Left renal cortex interstitium (tissue), 4 donors: ENCODE measurements at regions not wholly inside any gene's neighbourhood (a gene's known extent, or its start where the extent isn't known, plus 50 kb on each side); places are given as distances from the start of the nearest gene placed in this dataset.

Source experiments
- DNase-seq, 4 donors: peaks; one replicate each; pipeline ENCODE4 v3.0.0-alpha.2; 2013; ENCODE audit warnings: low read depth in 4 of 4, low spot score in 2 of 4, missing footprints in 1 of 4

- no peak for DNase-seq
These were observed 318.0 kb upstream of the KLF12 start for GRCh38 chr13:74452176-74452575.

GRCh38 chr13:74450964-74451363 is 316.8 kb upstream of the KLF12 start:
- no peak for DNase-seq

DNA sequence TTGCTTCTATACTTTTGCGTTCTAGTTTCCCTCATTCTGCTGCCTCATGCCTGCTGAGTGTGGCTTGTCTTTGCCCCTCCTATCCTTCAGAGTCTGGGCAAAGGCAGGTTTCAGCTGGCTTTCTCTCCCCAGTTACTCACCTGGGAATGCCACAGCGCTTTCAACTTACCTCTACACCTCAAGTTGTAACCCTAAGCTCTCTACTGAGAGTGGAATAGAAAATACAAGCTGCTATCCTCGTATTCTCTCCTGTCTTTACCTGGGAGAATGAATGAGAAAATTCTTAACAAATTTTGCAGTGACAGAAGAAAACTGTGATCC is 316.3 kb upstream of the KLF12 start:
- DNase-seq, result no peak

DNA sequence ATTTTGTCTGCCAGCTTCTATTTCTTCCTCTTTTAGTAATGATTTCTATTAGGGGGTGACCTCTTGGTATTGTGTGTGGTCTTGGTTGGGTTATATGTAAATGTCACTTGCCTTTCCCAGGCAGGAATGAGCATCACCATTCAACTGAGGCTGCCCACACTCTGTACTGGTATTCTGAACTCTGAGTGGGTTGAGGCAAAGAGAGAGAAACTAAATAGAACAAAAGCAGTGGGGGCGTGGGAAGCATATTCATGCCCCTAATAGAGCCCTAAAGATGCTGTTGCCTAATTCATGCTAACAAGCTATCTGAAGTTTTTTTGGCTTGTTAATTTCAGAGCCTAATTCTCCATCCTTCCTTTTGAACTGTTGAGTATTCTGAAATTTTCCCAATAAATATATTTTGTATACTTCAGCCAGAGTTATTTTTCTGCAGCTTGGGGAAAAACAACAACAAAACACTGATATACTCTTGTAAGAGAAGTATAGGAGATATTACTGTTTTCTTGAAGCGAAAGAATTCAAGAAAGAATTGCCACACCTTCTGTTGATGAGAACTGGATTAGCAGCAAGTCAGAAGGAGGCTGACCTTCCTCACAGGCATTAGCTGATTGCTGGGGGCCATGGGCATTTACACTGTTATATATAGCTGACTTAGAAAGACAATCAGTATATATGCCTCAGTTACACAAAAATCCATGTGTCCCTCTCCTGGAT is 315.8 kb upstream of the KLF12 start:
- no peak for DNase-seq

DNA sequence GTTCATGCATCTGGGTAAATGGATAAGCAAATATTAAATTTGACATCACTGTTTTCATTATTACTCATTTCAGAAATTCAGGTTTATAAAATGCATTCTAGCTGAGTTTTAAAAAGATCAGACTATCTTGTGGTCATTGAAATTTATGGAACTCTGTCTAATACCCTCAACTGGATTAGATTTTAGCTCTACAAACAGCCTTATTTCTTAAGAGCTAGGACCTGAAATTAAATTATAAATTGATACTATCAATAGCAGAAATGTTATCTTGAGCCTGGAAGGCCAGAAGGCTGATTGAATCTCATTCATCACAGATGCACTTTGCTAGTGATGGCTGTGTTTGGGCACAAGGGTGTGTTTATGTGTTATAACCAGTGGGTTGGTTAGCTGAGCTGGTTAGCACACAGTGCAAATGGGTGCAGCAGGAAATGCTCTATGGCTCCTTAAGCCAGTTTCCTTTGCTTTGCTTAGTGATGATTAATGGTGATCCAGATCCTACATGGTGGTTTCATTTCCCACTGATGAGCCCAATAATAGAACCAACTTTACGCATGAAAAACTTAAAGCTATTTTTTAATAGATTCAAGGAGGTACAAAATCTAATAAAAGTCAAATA is 310.8 kb upstream of the KLF12 start:
- DNase-seq, result no peak

GRCh38 chr13:74444161-74444571 is 310.0 kb upstream of the KLF12 start:
- DNase-seq, result no peak

DNA sequence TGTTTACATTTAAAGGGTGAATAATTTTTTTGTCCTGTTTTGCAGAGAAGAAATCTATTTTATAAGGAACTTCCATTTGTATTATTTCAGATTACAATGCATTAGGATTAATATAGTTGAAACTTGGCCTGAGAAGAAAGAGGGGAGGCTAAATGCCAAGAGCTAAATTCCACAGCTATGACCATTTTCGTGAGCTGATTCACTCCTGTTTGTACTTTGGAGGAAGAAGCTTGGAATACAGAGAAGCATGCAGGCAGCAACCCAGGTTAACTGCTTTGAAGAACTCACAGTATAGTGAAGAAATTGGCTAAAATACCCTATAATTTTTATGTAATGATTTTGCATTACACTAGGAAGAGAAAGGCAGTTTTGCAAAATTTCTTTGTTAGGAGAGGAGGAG is 309.4 kb upstream of the KLF12 start:
- no peak for DNase-seq

GRCh38 chr13:74442751-74443150 is 308.5 kb upstream of the KLF12 start:
- DNase-seq, result no peak

DNA sequence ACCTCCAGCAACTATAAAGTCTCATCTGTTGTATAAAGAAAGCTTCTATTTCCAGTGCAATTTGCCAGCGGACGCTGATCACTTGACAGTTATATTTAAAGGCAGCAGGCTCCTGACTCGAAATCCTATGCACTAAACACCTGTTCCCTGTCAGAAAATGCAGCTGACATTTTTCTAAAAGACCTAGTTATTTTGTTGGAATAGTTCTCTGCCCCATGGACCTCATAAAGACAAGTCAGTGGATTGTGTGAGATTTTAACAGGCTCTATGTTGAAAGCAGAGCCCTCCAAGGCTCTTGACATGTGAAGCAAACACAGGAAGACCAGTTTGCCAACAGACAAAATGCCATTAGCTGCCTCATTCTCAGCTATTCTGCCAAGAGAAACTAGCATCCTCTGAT is 304.7 kb upstream of the KLF12 start:
- DNase-seq, result no peak

DNA sequence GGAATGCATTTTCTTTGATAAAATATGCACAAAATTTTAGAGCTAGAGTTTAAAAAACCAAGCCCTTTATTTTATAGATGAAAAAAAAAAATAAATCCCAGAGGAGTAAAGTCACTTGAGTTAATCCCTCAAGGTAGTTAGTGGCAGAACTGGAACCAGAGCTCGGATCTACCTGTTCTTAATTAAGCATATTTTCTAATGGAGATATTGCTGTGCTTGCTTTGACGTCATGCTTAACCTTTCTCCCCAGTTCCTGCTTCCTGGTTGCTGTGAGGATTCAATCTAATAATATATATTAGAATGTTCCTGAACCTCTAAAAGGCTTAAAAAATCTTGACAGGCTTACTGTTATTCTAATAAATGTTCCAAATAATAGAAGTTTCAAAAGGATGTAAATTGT is 300.6 kb upstream of the KLF12 start:
- no peak for DNase-seq

GRCh38 chr13:74424455-74424854 is 290.3 kb upstream of the KLF12 start:
- no peak for DNase-seq

DNA sequence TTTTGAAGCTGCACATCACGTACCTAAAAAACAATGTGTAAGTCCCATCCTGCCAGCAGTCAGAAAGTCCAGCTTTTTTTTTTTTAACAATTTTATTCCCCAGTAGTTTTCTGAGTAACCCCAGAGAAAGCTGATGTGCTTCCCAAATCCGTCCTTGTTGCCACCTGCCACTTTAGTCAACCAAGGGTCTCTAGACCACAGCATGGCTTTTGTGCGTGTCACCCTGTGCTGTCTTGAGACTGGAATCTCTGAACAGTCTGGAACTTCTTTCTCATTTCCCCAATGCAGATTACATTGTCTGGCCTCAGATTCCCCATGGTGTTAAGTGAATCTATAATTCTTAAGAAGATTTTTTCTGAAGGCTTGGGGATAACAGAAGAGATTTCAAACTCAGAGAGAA is 289.2 kb upstream of the KLF12 start:
- DNase-seq, result no peak

- DNase-seq, result no peak
These were observed 280.3 kb upstream of the KLF12 start for GRCh38 chr13:74414458-74414857.

DNA sequence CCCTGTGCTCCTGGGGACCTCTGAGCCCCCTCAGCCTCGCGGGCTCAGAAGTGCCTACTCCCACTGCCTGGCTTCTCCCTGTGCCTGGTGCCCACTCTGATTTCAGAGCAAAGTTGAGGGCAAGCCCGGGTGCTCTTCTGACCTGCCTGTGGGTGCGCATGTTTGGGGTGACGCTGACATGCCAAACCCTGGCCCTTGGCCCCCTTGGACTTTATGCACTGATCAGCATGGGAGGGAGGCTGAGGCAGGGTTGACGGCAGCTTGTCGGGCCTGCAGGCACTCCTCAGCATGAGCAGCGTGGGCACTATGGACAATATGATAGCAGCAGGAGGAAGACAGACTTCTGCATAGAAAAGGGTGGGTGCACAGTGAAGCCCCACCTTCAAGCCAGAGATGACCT is 279.3 kb upstream of the KLF12 start:
- no peak for DNase-seq

DNA sequence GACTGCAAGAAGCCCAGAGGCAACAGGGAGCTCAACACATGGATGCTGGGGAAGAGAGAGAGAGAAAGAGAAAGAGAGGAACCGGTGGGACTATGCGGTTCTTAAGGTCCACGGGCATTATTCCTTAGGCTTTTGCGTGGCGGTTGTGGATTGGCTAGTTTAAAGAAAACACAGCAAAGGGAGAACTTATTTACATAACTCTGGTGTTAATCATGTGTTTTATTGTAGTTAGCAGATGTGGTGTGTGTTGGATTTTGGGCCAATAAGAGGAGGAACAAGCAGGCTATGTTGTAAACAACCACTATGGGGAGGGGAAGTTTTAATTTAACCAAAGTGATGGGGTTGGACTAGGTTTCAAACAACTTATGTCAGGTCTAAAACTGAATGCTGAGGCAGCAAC is 275.3 kb upstream of the KLF12 start:
- no peak for DNase-seq

GRCh38 chr13:74406420-74406819 is 272.2 kb upstream of the KLF12 start:
- no peak for DNase-seq

DNA sequence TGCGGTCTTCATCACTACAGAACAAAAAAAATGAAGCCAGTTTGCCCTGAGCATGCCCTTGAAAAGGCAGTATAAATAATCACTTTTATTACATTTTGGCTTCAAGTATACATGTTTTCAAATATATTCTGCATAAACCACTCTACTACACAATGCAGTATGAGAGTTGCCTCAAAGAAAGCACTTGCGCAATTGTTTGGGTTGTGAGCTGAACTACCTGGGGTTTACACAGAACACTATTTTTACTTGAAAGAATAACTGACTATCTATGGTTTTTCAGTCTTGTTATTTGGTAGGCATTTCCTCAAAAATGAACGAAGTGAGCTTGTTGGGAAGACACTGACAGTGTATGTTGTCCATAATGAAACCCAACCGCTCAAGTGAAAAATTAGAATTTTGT is 264.4 kb upstream of the KLF12 start:
- no peak for DNase-seq

- DNase-seq, result no peak
These were observed 254.9 kb upstream of the KLF12 start for GRCh38 chr13:74389056-74389455.

DNA sequence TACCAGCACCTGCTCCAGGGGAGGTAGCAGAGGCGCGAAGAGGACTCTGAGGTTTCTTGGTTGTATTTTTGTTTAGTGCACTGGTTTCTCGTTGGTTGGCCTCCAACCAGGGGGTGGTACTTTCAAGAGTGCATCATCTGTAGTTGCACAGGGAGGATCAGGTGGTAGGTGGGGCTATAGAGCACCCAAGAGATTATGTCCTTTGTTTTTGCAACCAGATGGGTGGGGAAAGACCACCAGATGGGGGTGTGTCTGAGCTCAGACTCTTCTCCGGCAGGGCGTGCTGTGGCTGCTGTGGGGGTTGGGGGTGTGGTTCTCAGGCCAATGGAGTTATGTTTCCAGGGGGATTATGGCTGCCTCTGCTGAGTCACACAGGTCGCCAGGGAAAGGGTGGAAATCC is 254.4 kb upstream of the KLF12 start:
- no peak for DNase-seq

GRCh38 chr13:74372511-74372910 is 238.3 kb upstream of the KLF12 start:
- DNase-seq, result no peak

DNA sequence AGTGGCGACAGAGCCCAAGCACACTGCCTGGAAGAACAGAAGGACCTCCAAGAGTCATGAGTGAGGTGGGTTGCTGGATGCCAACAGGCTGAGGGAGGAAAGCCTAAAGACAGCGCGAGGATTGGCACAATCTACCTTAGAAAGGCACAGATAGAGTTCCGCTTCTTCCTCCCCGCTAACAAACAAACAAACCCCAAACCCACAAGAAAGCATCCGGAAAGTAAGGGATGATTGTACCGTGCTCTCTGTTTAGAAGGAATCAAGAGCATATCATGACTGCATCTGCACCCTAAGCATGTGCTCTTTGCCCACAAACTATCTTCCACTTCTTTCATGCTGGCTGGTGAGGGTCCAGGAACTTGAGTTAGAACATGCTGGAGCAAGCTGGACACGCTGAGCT is 233.0 kb upstream of the KLF12 start:
- DNase-seq, result no peak

DNA sequence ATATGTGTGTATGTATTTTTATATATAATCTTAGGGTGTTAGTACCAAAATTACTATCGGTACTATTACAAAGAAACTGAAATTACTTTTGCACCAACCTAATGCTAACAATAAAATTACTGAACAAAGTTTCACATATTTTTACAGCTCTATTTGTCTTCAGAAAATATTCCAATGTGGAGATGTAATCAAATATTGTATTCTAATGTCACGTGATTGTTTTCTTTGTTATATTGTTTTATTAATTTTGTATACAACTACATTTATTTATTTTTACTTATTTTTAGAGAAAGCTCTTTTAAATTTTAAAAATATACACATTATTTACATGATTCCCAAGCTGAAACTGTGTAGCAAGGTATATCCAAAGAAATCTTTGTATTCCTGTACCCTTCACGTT is 227.1 kb upstream of the KLF12 start:
- no peak for DNase-seq

- DNase-seq, result no peak
These were observed 212.8 kb upstream of the KLF12 start for GRCh38 chr13:74346960-74347359.
